Glutamatergic neuron (in vitro differentiated cells): ENCODE measurements at regions not wholly inside any gene's neighbourhood (a gene's known extent, or its start where the extent isn't known, plus 50 kb on each side); places are given as distances from the start of the nearest gene placed in this dataset.

Source experiments
- DNase-seq: peaks from one replicate; pipeline ENCODE4 v3.0.0; 2022
- H3K27ac Mint-ChIP-seq: one replicate; pipeline ENCODE4 v1.8.0; 2020; ENCODE audit warnings: mild to moderate bottlenecking, mixed read lengths, inconsistent platforms; ENCODE audit not compliant: unreplicated experiment
- H3K27me3 Mint-ChIP-seq: one replicate; pipeline ENCODE4 v1.8.0; 2020; ENCODE audit warnings: mild to moderate bottlenecking, moderate library complexity, mixed read lengths, inconsistent platforms; ENCODE audit not compliant: unreplicated experiment
- H3K36me3 Mint-ChIP-seq: one replicate; pipeline ENCODE4 v1.8.0; 2020; ENCODE audit warnings: mild to moderate bottlenecking, mixed read lengths, inconsistent platforms; ENCODE audit not compliant: unreplicated experiment
- H3K4me1 Mint-ChIP-seq: one replicate; pipeline ENCODE4 v1.8.0; 2020; ENCODE audit warnings: mild to moderate bottlenecking, low read depth, mixed read lengths, inconsistent platforms; ENCODE audit not compliant: unreplicated experiment
- H3K4me3 Mint-ChIP-seq: one replicate; pipeline ENCODE4 v1.8.0; 2020; ENCODE audit warnings: mild to moderate bottlenecking, mixed read lengths, inconsistent platforms; ENCODE audit not compliant: unreplicated experiment
- H3K9me3 Mint-ChIP-seq: one replicate; pipeline ENCODE4 v1.8.0; 2020; ENCODE audit warnings: mild to moderate bottlenecking, moderate library complexity, mixed read lengths, inconsistent platforms; ENCODE audit not compliant: unreplicated experiment
- CTCF ChIP-seq: fragments of 200-600 bp; sonication (generic); IDR thresholded peaks from one replicate; pipeline ENCODE4 v1.5.0; 2021; ENCODE audit not compliant: partially characterized antibody, unreplicated experiment

GRCh38 chr16:35686595-35686994 is 2227.2 kb downstream of the TP53TG3F start:
- DNase-seq, result no peak
- no peak for TF ChIP-seq CTCF
- peaks cover 46% of the 10 kb centered on the region for H3K9me3 Mint-ChIP-seq
- no peaks in the 10 kb centered on the region for H3K36me3 Mint-ChIP-seq
- no peak overlapping the region for H3K4me3 Mint-ChIP-seq
- peaks cover 3% of the 10 kb centered on the region for H3K27me3 Mint-ChIP-seq
- no peaks in the 10 kb centered on the region for H3K4me1 Mint-ChIP-seq
- H3K27ac Mint-ChIP-seq, result no peak overlapping the region

GRCh38 chr16:35687071-35687470 is 2227.7 kb downstream of the TP53TG3F start:
- no peaks in the 10 kb centered on the region for H3K36me3 Mint-ChIP-seq
- H3K9me3 Mint-ChIP-seq, result peaks cover 46% of the 10 kb centered on the region
- H3K4me1 Mint-ChIP-seq, result no peaks in the 10 kb centered on the region

GRCh38 chr16:35687781-35688180 is 2228.4 kb downstream of the TP53TG3F start:
- TF ChIP-seq CTCF, result no peak
- H3K9me3 Mint-ChIP-seq, result peaks cover 50% of the 10 kb centered on the region
- no peaks in the 10 kb centered on the region for H3K4me1 Mint-ChIP-seq
- H3K27ac Mint-ChIP-seq, result no peak overlapping the region
- no peak overlapping the region for H3K4me3 Mint-ChIP-seq
- peaks cover 3% of the 10 kb centered on the region for H3K27me3 Mint-ChIP-seq
- no peaks in the 10 kb centered on the region for H3K36me3 Mint-ChIP-seq
- no peak for DNase-seq

More at GRCh38 chr16:35687071-35687470, 2227.7 kb downstream of the TP53TG3F start:
- no peak for DNase-seq
- no peak for TF ChIP-seq CTCF
- H3K27me3 Mint-ChIP-seq, result peaks cover 3% of the 10 kb centered on the region
- H3K4me3 Mint-ChIP-seq, result no peak overlapping the region
- H3K27ac Mint-ChIP-seq, result no peak overlapping the region

- no peaks in the 10 kb centered on the region for H3K36me3 Mint-ChIP-seq
- peaks cover 3% of the 10 kb centered on the region for H3K27me3 Mint-ChIP-seq
- no peaks in the 10 kb centered on the region for H3K4me1 Mint-ChIP-seq
- peaks cover 48% of the 10 kb centered on the region for H3K9me3 Mint-ChIP-seq
- no peak overlapping the region for H3K4me3 Mint-ChIP-seq
- TF ChIP-seq CTCF, result no peak
- DNase-seq, result no peak
- no peak overlapping the region for H3K27ac Mint-ChIP-seq
These were observed 2230.4 kb downstream of the TP53TG3F start for GRCh38 chr16:35689764-35690163.

GRCh38 chr16:35690413-35690812 is 2231.0 kb downstream of the TP53TG3F start:
- Mint-ChIP-seq H3K9me3 (peaks cover 46% of the 10 kb centered on the region), H3K27ac (no peak overlapping the region), H3K36me3 (no peaks in the 10 kb centered on the region), H3K4me1 (no peaks in the 10 kb centered on the region), H3K27me3 (peaks cover 3% of the 10 kb centered on the region), H3K4me3 (no peak overlapping the region)
- no peak for TF ChIP-seq CTCF
- no peak for DNase-seq
